ENCODE measurements at regions not wholly inside any gene's neighbourhood (a gene's known extent, or its start where the extent isn't known, plus 50 kb on each side); places are given as distances from the start of the nearest gene placed in this dataset.

DNA sequence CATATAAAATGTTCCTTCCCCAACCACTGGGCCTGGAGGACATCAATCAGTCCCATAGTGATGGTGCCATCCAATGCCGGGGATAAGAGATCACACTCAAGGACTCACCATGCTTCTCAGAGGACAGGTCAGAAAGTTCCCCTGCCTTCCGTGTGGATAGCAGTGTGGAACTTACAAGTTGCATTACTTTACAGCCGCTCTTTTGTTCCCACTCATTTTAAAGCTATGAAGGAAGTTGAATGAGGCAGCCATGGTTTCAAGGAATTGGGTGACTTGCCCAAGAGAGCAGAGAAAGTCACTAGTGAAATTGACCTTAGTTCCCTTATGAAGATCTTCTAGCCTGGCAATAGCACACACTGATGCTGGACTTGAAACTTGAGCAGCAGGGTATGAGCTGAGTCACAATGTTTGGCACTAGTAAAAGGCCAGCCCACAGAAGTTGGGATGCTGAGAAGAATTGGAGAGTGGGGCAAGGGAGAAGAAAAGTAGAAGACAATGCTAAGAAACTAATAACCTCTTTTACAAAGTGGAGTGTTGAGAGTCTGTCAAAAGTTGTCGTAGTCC lies 78.7 kb downstream of the CXCL12 start:
- FAIRE-seq: no peak
- no peak for DNase-seq (ENCODE audit: extremely low spot score, insufficient read length, low read depth)

DNA sequence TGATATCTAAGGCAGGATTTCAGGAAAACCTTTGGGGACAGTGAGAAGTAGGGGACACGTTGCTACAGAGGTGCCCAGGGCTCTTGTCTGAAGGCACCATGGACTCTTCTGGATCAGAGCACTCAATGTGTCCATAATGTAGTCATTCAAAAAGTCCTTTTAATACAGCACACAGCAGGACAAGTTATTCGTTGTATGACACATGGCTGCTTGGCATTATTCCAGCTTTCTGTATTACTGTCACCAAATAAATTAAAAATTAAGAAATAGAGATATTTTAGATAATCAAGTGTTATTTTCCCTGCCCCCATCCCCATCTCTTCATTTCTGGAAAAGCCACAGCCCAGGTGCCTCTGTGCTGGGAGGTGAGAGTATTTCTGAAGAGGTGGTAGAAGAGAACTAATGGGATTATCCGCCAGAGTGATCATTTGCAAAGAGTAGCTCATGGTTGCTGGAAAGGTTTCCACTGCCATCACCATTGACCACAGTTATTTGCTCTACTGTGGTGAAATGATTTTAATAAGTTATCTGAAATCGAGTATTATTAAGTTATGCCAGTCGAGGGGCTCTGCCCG lies 83.0 kb downstream of the CXCL12 start:
- DNase-seq (ENCODE audit: extremely low spot score, insufficient read length, low read depth) (no peak), FAIRE-seq (no peak)

DNA sequence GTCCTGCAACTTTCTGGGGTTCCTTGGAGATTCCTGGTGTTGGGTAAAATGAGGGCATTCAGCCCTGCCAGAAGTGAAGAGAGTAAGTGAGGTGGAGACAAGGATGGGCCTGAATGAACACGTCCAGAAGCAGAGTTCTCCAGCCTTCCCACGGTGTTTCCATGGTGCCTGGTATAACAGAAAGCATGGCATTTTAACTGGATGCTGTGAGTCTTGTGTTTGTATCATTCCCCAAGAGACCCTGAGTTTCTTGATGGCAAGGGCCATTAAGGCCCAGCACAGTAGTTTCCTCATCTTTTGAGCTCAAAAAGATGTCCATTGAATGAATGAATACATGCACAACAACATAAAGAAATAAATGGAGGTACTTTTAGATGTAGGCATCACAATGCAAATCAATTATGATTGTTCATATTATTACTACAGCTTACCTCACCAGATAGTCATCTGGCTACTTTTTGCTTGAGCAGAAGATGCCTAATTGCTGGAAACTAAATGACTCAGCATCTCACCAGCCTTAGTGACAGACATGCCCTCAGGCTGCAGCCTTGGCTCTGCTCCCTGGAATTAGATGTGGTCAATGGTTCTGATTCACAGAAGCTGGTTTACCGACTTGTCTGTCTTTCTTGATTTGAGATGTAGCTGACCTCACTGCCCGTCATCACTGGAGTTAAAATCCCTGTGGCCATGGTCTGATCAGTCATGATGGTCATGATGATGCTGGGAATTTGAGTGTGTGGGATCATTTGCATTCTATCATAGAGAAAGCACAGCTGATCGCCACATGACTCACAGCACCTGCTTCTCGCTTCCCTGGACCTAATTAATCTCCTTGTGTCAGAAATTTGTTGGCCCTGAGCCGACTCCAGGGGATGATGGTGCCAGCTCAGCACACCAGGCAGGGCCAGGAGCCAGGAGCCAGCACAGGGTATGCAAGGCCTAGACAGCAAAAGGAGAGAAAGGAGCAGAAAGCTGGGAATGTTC lies 83.9 kb downstream of the CXCL12 start:
- DNase-seq (ENCODE audit: extremely low spot score, insufficient read length, low read depth) (no peak), FAIRE-seq (peak; percentile 46)

DNA sequence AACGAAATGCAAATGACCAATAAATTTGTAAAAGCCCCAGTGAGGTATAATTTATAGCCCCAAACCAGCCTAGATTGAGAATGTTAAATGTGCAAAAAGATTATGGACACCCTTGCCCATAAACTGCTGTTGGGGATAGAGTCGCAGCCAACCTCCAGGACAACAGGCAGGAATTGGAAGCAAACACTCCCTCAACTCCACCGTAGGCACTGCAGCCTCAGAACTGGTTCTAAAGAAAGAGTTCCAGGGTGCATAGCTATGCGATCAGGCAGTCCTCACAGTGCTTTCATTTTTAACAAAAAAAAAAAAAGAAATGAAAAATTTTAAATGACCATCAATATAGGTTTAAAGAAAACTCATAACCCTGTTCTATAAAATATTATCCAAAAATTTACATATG lies 86.2 kb downstream of the CXCL12 start:
- DNase-seq (ENCODE audit: extremely low spot score, insufficient read length, low read depth) (no peak), FAIRE-seq (no peak)

DNA sequence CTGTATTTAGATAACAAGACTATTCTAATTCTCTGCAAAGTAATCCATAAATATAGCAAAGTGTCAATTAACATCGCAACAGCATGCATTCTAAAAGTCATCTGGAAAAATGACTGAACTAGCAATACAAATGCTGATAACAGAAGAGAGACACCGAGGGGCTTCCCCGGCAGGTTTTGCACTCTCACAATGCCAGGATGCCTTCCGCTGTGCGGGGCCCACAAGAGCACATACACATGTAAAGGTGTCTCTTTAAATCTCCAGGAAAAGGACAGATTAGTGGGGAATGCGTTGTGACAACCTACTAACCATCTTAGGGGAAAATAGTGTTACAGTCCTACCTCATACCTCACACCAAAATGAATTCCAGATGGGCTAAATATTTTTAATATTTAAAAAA lies 86.9 kb downstream of the CXCL12 start:
- DNase-seq (ENCODE audit: extremely low spot score, insufficient read length, low read depth) (no peak), FAIRE-seq (no peak)

DNA sequence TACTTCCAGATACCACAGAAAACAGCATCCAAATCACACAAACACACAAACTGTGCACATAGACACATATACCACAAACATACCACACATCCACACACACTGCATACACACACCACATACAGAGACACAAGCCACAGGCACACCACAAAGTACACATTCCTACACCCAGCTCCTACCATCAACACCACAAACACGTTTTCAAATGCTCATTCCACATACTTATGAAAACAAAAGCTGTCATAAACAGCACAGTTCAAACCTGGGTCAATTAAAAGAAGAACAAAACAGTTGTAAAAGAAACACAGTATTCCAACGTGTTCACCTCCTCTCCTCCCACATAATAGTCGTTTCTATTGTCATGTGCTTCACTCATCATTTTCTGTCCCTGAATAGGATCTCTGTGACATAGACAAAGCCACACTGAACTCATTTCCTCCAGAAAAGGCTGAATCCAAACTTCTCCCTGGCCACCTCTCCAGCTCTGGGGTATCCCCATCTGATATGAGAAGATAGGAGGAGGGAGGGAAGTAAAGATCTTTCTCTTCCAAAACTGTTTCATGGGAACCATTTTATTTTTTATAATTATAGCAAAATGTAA lies 89.2 kb downstream of the CXCL12 start:
- DNase-seq (ENCODE audit: extremely low spot score, insufficient read length, low read depth) (no peak), FAIRE-seq (no peak)

DNA sequence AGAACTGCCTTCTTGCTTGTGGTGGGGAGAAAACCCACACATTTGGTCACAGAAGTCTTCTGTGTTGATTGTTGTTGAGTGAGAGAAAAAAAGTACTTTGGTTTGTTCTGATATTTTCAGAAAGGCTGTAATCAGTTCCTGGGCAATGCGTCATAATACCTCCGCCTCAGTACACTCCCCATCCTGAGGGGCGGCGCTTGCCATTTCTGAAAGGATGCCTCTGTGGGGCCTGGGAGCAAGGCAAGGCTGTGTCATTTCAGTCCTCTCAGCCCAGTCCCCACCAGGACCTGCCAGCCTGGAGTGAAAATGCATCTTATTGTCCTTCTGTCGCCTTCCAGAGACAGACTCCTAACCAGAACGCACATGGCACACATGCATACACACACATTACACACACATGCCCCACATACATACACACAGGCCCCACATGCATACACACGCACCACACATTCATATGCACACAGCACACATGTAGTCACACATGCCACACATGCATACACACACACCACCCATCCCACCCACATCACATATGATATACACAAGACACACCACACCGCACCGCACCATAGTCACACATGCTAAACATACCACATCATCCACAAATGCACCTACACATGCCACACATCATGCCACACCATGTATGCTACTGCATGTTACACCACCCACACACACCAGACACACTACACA lies 90.0 kb downstream of the CXCL12 start:
- FAIRE-seq (no peak), DNase-seq (ENCODE audit: extremely low spot score, insufficient read length, low read depth) (no peak)

DNA sequence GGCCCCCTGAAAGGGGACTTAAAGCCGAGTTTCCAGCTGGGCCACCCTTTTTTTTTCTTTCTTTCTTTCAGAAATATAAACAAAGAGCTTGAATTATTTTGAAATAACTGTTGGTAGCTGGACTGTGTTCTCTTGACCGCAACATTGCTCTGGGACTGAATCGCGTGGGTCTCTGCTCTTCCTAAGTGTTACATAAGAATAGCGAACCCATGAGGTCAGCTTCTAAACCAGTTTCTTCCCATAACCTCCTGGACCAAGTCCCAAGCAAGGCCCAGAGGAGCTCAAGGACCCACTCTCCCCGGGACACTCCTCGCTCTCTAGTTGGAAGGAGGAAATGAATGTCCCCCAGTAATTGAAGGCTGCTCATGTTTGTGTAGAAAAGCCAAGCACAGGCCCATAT lies 91.1 kb downstream of the CXCL12 start:
- FAIRE-seq: no peak
- DNase-seq (ENCODE audit: extremely low spot score, insufficient read length, low read depth): no peak

DNA sequence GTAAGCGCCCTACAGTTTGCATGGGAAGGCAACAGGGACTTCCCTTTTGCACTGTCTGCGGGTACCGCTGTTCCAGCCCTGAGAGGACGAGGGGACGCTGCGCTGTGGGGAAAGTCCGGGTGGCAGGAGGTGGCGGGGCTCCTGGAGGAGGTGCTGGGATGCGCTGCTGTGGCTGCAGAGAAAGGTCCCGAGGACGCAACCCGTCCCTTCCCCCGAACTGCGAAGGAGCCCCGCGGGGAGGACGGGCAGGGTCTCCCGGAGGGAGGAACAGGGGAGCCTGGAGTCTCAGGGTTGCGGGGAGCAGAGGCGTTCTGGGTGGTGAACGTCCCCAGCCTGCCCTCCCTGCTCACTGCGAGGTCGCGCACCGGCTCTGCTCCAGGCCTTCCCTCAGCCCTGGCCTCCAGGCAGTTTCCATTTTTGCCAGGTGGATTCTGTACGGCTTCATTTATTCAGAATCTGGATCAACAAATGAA lies 91.6 kb downstream of the CXCL12 start:
- DNase-seq (ENCODE audit: extremely low spot score, insufficient read length, low read depth): no peak
- no peak for FAIRE-seq

DNA sequence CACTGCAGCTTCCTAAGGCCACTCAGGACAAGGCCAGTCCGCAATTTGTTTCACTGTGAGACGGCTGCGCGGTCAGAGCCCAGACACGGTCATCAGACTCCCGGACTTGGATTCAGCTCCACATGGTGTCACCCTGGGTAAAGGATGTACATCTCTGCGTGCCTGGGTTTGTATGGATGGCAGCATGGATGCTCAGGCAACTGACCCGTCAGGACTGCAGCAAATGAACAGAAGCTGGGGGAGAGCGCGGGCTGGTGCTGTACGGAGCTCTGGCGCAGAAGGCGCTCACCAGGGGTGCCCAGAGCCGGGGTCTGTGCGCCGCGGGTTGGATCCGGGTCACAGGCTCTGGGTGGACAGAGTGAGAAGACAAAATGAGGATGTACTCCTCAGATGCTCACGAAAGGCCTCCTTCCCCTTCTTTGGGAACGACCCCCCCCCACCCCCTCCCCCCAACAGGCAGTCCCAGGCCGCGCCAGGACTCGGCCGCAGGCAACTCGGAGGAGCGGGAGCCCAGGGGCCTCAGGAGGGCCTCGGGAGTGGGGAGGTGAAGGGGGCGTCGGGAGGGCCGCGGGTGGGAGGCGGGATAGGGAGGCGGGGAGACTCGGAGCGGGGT lies 92.4 kb downstream of the CXCL12 start:
- FAIRE-seq: no peak
- no peak for DNase-seq (ENCODE audit: extremely low spot score, insufficient read length, low read depth)

DNA sequence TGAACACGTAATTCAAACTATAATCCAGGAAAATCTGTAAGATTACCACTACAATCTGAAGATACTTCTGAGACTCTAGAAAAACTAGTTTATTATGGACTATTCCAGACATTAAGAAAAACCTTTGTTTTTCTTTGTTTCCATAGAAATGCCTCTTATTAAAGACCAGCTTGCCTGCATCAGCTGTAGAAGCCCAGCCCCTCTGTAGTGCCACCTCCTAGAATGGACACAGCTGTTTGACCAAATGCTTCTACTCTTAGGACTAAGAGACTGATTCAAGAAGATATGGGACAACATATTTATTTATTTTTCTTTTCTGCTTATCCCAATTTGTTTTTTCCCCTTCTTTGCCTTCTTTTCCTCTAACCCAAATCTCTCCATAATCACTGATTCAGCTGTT lies 93.8 kb downstream of the CXCL12 start:
- FAIRE-seq: no peak
- DNase-seq (ENCODE audit: extremely low spot score, insufficient read length, low read depth): no peak

DNA sequence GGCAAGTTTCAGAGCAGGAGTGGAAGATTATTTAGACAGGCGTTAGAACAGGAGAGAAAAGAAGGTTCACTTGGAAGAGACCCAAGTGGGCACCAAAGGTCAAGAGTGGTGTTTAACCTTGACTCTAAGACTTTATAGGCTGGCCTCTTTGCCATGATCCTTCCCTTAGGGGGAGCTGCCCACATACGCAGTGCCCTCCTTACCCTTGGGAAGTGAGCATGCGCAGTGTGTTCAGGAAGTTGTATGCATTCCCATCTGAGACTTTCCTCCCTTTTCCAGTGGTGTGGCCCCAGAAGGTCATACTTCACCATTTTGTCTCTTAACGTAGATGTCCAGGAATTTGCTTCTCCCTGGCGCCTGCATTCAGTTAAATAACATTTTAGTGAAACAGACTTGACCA lies 95.8 kb downstream of the CXCL12 start:
- no peak for FAIRE-seq
- DNase-seq (ENCODE audit: extremely low spot score, insufficient read length, low read depth): no peak

DNA sequence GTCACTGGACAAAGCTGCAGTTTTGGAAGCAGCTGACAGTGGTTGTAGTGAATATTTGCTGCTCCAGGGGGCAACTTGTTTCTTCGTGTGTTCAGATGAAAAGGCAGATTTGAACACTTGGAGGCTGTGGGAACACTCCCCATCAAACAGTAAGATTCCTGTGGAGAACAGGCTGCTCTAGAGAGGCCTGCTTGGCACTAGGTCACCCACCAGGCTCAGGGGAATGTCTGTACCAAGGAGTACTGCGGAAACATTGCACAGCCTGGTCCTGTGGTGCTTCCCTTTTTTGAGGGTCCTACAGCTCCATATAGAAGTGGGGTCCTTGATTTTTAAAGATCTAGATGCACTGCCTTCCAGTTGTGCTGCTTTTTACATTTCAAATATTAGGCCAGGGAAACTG lies 97.5 kb downstream of the CXCL12 start:
- no peak for FAIRE-seq
- no peak for DNase-seq (ENCODE audit: extremely low spot score, insufficient read length, low read depth)

DNA sequence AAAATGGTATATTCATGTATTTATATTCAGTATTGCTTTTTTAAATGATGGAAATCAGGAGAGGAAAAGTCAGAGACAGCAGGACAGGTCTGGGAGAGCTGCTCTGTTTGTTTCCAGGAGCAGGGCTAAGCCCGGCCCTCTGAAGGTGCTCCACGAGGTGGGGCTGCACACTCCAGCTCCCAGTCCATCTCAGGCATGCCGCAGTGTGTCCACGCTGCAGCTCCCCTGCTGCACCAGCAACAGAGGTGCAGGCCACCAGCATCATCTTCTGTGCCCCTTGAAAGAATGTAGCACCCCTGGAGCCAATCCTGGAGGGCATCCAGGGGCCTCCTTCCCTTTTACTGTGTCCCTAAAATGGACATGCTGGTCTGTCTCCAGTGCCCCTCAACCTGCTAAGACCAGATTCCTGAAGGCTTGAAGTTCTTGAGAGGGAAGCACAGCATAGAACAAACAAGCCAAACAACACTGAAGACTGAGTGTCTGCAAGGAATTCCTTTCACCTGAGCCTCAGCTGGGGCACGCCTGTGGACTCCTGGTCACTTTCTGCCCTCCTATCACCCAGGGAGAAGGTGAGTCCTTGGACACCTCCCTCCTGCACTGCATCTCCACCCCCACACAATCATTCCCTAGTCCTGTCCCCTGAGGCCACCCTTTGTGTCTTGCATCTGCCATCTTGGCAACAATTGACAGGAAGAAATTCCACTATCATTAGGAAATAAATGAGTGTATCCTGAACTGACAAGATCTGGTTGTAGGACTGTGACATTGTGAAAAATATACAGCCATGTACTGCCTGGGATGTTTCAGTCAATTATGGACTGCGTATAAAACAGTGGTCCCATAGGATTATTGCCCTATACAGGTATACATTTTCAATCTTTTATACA lies 100.5 kb downstream of the CXCL12 start:
- FAIRE-seq (no peak), DNase-seq (ENCODE audit: extremely low spot score, insufficient read length, low read depth) (no peak)

DNA sequence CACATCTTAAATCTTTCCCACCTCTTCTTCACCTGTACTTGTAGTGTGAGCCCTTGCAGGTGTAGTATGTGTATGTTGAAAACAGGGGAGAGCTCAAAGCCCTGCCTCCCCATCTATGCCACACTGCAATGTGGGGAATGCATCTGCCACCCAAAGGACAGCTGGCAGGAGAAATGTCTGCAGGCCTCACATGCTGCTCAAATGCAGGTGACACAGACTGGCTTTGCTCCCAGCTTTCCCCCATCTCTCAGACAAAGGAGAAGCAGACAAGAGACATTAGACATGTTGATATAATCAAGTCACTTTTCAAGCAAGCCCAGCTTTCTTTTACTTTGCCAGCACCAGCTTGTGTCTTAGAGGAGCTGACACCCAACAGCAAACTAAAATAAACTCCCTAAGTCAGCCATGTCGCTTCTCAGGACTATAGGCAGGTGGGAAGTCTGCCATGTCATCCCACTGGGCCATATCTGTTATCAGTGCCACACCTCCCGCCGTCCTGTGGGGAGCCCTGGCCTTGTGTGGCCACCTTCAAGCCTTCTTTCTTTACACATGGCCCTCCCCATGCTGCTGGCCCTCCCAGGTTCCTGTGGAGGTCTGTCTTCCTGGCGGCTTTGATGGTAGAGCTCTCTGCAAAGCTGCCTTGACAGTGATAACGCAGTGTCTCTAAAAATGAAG lies 102.1 kb downstream of the CXCL12 start:
- DNase-seq (ENCODE audit: extremely low spot score, insufficient read length, low read depth) (no peak), FAIRE-seq (no peak)

DNA sequence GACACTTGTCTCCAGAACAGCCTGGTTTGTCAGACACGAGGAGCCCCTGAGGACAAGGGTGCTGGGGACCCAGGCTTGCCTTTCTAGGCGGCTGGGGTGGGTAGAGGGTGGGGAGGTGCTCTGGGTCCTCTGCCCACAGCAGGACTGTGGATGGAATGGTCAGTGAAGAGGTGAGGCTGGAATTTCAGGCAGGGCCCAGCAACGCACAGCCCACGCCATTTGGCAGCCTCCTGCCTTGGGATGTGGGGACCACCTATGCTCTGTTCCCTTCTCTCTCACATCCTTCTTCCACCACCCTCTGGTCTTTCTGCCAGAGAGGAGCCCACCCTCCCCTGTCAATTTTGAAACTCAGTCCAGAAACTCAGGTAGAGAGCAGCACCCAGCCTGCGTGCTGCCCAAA lies 103.2 kb downstream of the CXCL12 start:
- no peak for FAIRE-seq

DNA sequence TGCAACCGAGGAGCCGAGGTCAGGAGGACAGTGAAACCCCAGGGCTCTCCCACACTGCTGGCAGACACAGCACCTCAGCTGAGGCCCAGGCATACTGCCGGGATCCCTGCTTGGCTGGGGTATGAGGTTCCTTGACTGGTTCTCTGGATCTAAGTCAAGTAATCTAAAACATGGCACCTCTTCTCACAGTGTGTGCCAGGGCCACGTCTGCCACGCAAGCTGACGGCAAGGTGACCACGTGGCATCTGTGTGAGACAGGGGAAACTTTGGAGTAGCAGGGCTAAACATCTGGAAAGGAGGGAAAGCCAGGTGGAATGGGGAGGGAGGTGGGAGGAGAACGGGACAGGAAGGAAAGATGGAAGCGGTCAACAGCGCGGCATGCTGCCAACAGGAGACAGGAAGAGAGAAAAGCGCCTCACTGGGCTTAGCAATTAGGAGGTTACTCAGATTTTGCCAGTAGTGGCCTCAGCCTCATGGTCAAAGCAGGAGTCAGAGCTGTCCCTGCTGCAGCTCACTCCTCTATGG lies 103.7 kb downstream of the CXCL12 start:
- FAIRE-seq (no peak), DNase-seq (ENCODE audit: extremely low spot score, insufficient read length, low read depth) (no peak)

More for the DNA sequence above, 103.2 kb downstream of the CXCL12 start:
- no peak for DNase-seq (ENCODE audit: extremely low spot score, insufficient read length, low read depth)
